Mesothelial cell of epicardium (in vitro differentiated cells): ENCODE measurements at regions not wholly inside any gene's neighbourhood (a gene's known extent, or its start where the extent isn't known, plus 50 kb on each side); places are given as distances from the start of the nearest gene placed in this dataset.

Source experiments
- DNase-seq, 2 experiments: peaks; one replicate each; pipeline ENCODE4 v3.0.0; 2021; ENCODE audit warnings: low spot score in 2 of 2; ENCODE audit not compliant: unreplicated experiment in 2 of 2
- H3K27ac Mint-ChIP-seq: 2 replicates; pipeline ENCODE4 v1.8.0; 2021; ENCODE audit warnings: mixed read lengths
- H3K27me3 Mint-ChIP-seq: 2 replicates; pipeline ENCODE4 v1.8.0; 2021; ENCODE audit warnings: low read depth, mixed read lengths
- H3K36me3 Mint-ChIP-seq: 2 replicates; pipeline ENCODE4 v1.8.0; 2021; ENCODE audit warnings: mixed read lengths
- H3K4me1 Mint-ChIP-seq: 2 replicates; pipeline ENCODE4 v1.8.0; 2021; ENCODE audit warnings: mixed read lengths
- H3K4me3 Mint-ChIP-seq: 2 replicates; pipeline ENCODE4 v1.8.0; 2021; ENCODE audit warnings: mild to moderate bottlenecking, moderate library complexity, mixed read lengths
- H3K9me3 Mint-ChIP-seq: 2 replicates; pipeline ENCODE4 v1.8.0; 2021; ENCODE audit warnings: mixed read lengths
- CTCF ChIP-seq: fragments of 200-600 bp; sonication (generic); IDR thresholded peaks from one replicate; pipeline ENCODE4 v1.5.0; 2021; ENCODE audit warnings: antibody characterized with exemption; ENCODE audit not compliant: unreplicated experiment

GRCh38 chrX:21056622-21057021 lies 317.6 kb upstream of the CNKSR2 start:
- no peak for DNase-seq
- no peaks in the 10 kb centered on the region for H3K4me1 Mint-ChIP-seq
- no peak overlapping the region for H3K4me3 Mint-ChIP-seq
- peaks cover 45% of the 10 kb centered on the region for H3K9me3 Mint-ChIP-seq
- H3K27ac Mint-ChIP-seq: no peak overlapping the region
- TF ChIP-seq CTCF: no peak
- peaks cover 6% of the 10 kb centered on the region for H3K36me3 Mint-ChIP-seq
- H3K27me3 Mint-ChIP-seq: no peaks in the 10 kb centered on the region

GRCh38 chrX:21047034-21047455 lies 327.2 kb upstream of the CNKSR2 start:
- peaks cover 2% of the 10 kb centered on the region for H3K27me3 Mint-ChIP-seq
- H3K9me3 Mint-ChIP-seq: peaks cover 9% of the 10 kb centered on the region
- H3K4me1 Mint-ChIP-seq: no peaks in the 10 kb centered on the region

GRCh38 chrX:21014326-21014725 lies 359.9 kb upstream of the CNKSR2 start:
- Mint-ChIP-seq H3K4me3 (no peak overlapping the region), H3K27ac (no peak overlapping the region), H3K36me3 (peaks cover 3% of the 10 kb centered on the region), H3K9me3 (peaks cover 16% of the 10 kb centered on the region), H3K4me1 (no peaks in the 10 kb centered on the region), H3K27me3 (no peaks in the 10 kb centered on the region)
- no peak for DNase-seq
- no peak for TF ChIP-seq CTCF

More at GRCh38 chrX:21047034-21047455, 327.2 kb upstream of the CNKSR2 start:
- Mint-ChIP-seq H3K27ac (no peak overlapping the region), H3K36me3 (no peaks in the 10 kb centered on the region), H3K4me3 (no peak overlapping the region)
- no peak for TF ChIP-seq CTCF
- DNase-seq: no peak

GRCh38 chrX:21004835-21005234 lies 369.4 kb upstream of the CNKSR2 start:
- Mint-ChIP-seq H3K27me3 (no peaks in the 10 kb centered on the region), H3K27ac (no peak overlapping the region), H3K4me1 (peaks cover 4% of the 10 kb centered on the region), H3K36me3 (no peaks in the 10 kb centered on the region), H3K9me3 (peaks cover 3% of the 10 kb centered on the region), H3K4me3 (no peak overlapping the region)
- DNase-seq: no peak
- TF ChIP-seq CTCF: no peak

- DNase-seq: no peak
- Mint-ChIP-seq H3K27ac (no peak overlapping the region), H3K4me1 (no peaks in the 10 kb centered on the region), H3K9me3 (peaks cover 9% of the 10 kb centered on the region), H3K4me3 (no peak overlapping the region), H3K27me3 (no peaks in the 10 kb centered on the region), H3K36me3 (peaks cover 2% of the 10 kb centered on the region)
- no peak for TF ChIP-seq CTCF
Observed at GRCh38 chrX:20995829-20996228, 378.4 kb upstream of the CNKSR2 start.

- H3K9me3 Mint-ChIP-seq: peaks cover 19% of the 10 kb centered on the region
- TF ChIP-seq CTCF: no peak
- DNase-seq: no peak
- peaks cover 2% of the 10 kb centered on the region for H3K36me3 Mint-ChIP-seq
- no peaks in the 10 kb centered on the region for H3K4me1 Mint-ChIP-seq
- H3K27me3 Mint-ChIP-seq: no peaks in the 10 kb centered on the region
- no peak overlapping the region for H3K4me3 Mint-ChIP-seq
- no peak overlapping the region for H3K27ac Mint-ChIP-seq
Observed at GRCh38 chrX:20989361-20989760, 384.9 kb upstream of the CNKSR2 start.
